H9 (cell line): ENCODE measurements at regions not wholly inside any gene's neighbourhood (a gene's known extent, or its start where the extent isn't known, plus 50 kb on each side); places are given as distances from the start of the nearest gene placed in this dataset.

Source experiments
- DNase-seq: peaks from one replicate; pipeline ENCODE4 v3.0.0-alpha.2; 2017
- H2AFZ ChIP-seq: one replicate; pipeline ENCODE4 v1.6.1; 2013; ENCODE audit warnings: mild to moderate bottlenecking, low read length, control low read depth, moderate library complexity
- H2AK5ac ChIP-seq: 2 replicates; pipeline ENCODE4 v1.6.1; 2013; ENCODE audit warnings: low read length, control low read depth, mixed read lengths; ENCODE audit not compliant: insufficient read length
- H2BK120ac ChIP-seq: one replicate; pipeline ENCODE4 v1.6.1; 2013; ENCODE audit warnings: low read depth, mild to moderate bottlenecking, low read length, control low read depth, inconsistent platforms; ENCODE audit not compliant: poor library complexity, severe bottlenecking
- H2BK12ac ChIP-seq: 2 replicates; pipeline ENCODE4 v1.6.1; 2013; ENCODE audit warnings: low read length, control low read depth, mixed read lengths, low read depth; ENCODE audit not compliant: insufficient read length
- H2BK15ac ChIP-seq: 2 replicates; pipeline ENCODE4 v1.6.1; 2013; ENCODE audit warnings: low read depth, low read length, control low read depth
- H2BK20ac ChIP-seq: one replicate; pipeline ENCODE4 v1.6.1; 2013; ENCODE audit warnings: low read depth, mild to moderate bottlenecking, low read length, control low read depth, inconsistent platforms; ENCODE audit not compliant: poor library complexity, severe bottlenecking
- H2BK5ac ChIP-seq: 2 replicates; pipeline ENCODE4 v1.6.1; 2013; ENCODE audit warnings: low read length, control low read depth, mixed read lengths; ENCODE audit not compliant: insufficient read length
- H3K14ac ChIP-seq: 2 replicates; pipeline ENCODE4 v1.6.1; 2013; ENCODE audit warnings: low read length, control low read depth; ENCODE audit not compliant: insufficient read depth
- H3K18ac ChIP-seq: 2 replicates; pipeline ENCODE4 v1.6.1; 2013; ENCODE audit warnings: low read depth, mild to moderate bottlenecking, mixed read lengths, low read length, control low read depth; ENCODE audit not compliant: insufficient read length
- H3K23ac ChIP-seq: 2 replicates; pipeline ENCODE4 v1.6.1; 2013; ENCODE audit warnings: low read length, control low read depth, mixed read lengths, low read depth; ENCODE audit not compliant: insufficient read length
- H3K23me2 ChIP-seq: 2 replicates; pipeline ENCODE4 v1.6.1; 2013; ENCODE audit warnings: low read depth, mild to moderate bottlenecking, mixed read lengths, low read length, control low read depth; ENCODE audit not compliant: insufficient read length, poor library complexity, severe bottlenecking
- H3K27ac ChIP-seq: 2 replicates; pipeline ENCODE4 v1.5.1; 2013; ENCODE audit warnings: low read length, control low read depth, mixed read lengths, low read depth; ENCODE audit not compliant: insufficient read length
- H3K27me3 ChIP-seq: 2 replicates; pipeline ENCODE4 v1.6.1; 2013; ENCODE audit warnings: low read length, control low read depth, inconsistent platforms; ENCODE audit not compliant: insufficient read depth
- H3K4ac ChIP-seq: 2 replicates; pipeline ENCODE4 v1.6.1; 2013; ENCODE audit warnings: low read depth, mild to moderate bottlenecking, control low read depth, inconsistent platforms, low read length, moderate library complexity
- H3K4me1 ChIP-seq: 2 replicates; pipeline ENCODE4 v1.6.1; 2013; ENCODE audit warnings: low read length, control low read depth, inconsistent platforms; ENCODE audit not compliant: insufficient read depth
- H3K4me2 ChIP-seq: 2 replicates; pipeline ENCODE4 v1.6.1; 2013; ENCODE audit warnings: low read length, control low read depth, mixed read lengths; ENCODE audit not compliant: insufficient read length, insufficient read depth
- H3K56ac ChIP-seq: 2 replicates; pipeline ENCODE4 v1.6.1; 2013; ENCODE audit warnings: low read depth, mild to moderate bottlenecking, mixed read lengths, low read length, control low read depth; ENCODE audit not compliant: insufficient read length
- H3K79me1 ChIP-seq: 2 replicates; pipeline ENCODE4 v1.6.1; 2013; ENCODE audit warnings: low read depth, mild to moderate bottlenecking, moderate library complexity, low read length, control low read depth, inconsistent platforms; ENCODE audit not compliant: insufficient read depth, poor library complexity, severe bottlenecking
- H3K79me2 ChIP-seq: 2 replicates; pipeline ENCODE4 v1.6.1; 2013; ENCODE audit warnings: low read length, control low read depth, inconsistent platforms; ENCODE audit not compliant: insufficient read depth
- H3K9ac ChIP-seq: 2 replicates; pipeline ENCODE4 v1.6.1; 2013; ENCODE audit warnings: low read length, control low read depth, mixed read lengths; ENCODE audit not compliant: insufficient read length; ENCODE audit errors: extremely low read depth
- H3K9me3 ChIP-seq: one replicate; pipeline ENCODE4 v1.6.1; 2013; ENCODE audit warnings: low read depth, low read length, inconsistent platforms; ENCODE audit not compliant: control insufficient read depth
- H3T11ph ChIP-seq: one replicate; pipeline ENCODE4 v1.6.1; 2013; ENCODE audit warnings: mild to moderate bottlenecking, low read length, control low read depth, inconsistent platforms
- H4K20me1 ChIP-seq: one replicate; pipeline ENCODE4 v1.6.1; 2013; ENCODE audit not compliant: control insufficient read depth, insufficient read length, insufficient read depth
- H4K5ac ChIP-seq: 2 replicates; pipeline ENCODE4 v1.6.1; 2013; ENCODE audit warnings: low read depth, mild to moderate bottlenecking, mixed read lengths, low read length, control low read depth; ENCODE audit not compliant: insufficient read length
- H4K8ac ChIP-seq: replicated peaks from 2 replicates; pipeline ENCODE4 v1.6.1; 2013; ENCODE audit warnings: low read length, control low read depth, mixed read lengths, low read depth; ENCODE audit not compliant: insufficient read length
- H4K91ac ChIP-seq: 2 replicates; pipeline ENCODE4 v1.6.1; 2013; ENCODE audit warnings: low read depth, mild to moderate bottlenecking, moderate library complexity, mixed read lengths, low read length, control low read depth; ENCODE audit not compliant: insufficient read length
- H3K27ac Mint-ChIP-seq, 3 experiments: 2 replicates in 2 of 3; 3 replicates in 1 of 3; pipeline ENCODE4 v1.8.0; 2020 to 2021; ENCODE audit warnings: mixed read lengths in 3 of 3, mild to moderate bottlenecking in 1 of 3, moderate library complexity in 1 of 3
- H3K27me3 Mint-ChIP-seq: 2 replicates; pipeline ENCODE4 v1.8.0; 2021; ENCODE audit warnings: low read depth, mild to moderate bottlenecking, moderate library complexity, mixed read lengths
- H3K36me3 Mint-ChIP-seq, 3 experiments: 2 replicates in 2 of 3; 3 replicates in 1 of 3; pipeline ENCODE4 v1.8.0; 2020 to 2021; ENCODE audit warnings: low read depth in 3 of 3, mixed read lengths in 3 of 3; ENCODE audit not compliant: insufficient read depth in 1 of 3
- H3K4me1 Mint-ChIP-seq, 2 experiments: 2 replicates each; pipeline ENCODE4 v1.8.0; 2020; ENCODE audit warnings: mixed read lengths in 2 of 2
- H3K4me3 Mint-ChIP-seq, 2 experiments: 2 replicates in 1 of 2; 3 replicates in 1 of 2; pipeline ENCODE4 v1.8.0; 2020 to 2021; ENCODE audit warnings: mild to moderate bottlenecking in 2 of 2, mixed read lengths in 2 of 2, moderate library complexity in 1 of 2
- H3K9me3 Mint-ChIP-seq, 2 experiments: 2 replicates in 1 of 2; 3 replicates in 1 of 2; pipeline ENCODE4 v1.8.0; 2020; ENCODE audit warnings: mild to moderate bottlenecking in 2 of 2, mixed read lengths in 2 of 2, moderate library complexity in 1 of 2
- WGBS: extraction: QIAGEN DNeasy Blood & Tissue Kit; methylation state at CpG from one replicate; pipeline ENCODE4 v1.1.7; 2013; ENCODE audit warnings: missing lambda C conversion rate, low lambda C conversion rate, mixed read lengths; ENCODE audit not compliant: insufficient read length; ENCODE audit errors: extremely low coverage; 5-methylcytosine and 5-hydroxymethylcytosine counted together
- TF ChIP-seq, protein P1 (sequence below): fragments of 200-600 bp; sonication (generic); conservative IDR thresholded peaks from 3 replicates; pipeline ENCODE4 v1.8.0; 2021; ENCODE audit warnings: antibody characterized with exemption, mild to moderate bottlenecking

DNA sequence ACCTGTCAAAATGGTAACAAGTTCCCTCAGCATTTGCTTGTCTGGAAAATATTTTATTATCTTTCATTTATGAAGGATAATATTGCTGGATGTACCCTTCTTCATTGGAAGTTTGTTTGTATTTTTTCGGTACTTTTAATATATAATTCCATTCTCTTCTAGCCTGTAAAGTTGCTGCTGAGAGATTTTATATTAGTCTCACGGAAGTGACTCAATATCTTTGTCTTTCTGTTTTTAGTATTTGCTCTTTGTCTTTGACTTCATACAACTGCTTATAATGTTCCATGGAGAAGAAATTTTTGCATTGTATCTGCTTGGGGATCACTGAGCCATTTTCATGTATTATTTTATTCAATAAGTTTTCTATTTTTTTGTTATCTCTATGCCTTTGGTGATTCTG is 1777.5 kb downstream of the BRINP3 start:
- Histone ChIP-seq H3K23me2 (no peaks in the 10 kb centered on the region), H2BK15ac (no peak overlapping the region), H4K20me1 (no peaks in the 10 kb centered on the region), H3K79me1 (no peaks in the 10 kb centered on the region), H3T11ph (no peak overlapping the region), H2BK120ac (no peak overlapping the region), H3K9ac (no peak overlapping the region), H2BK5ac (no peak overlapping the region), H3K56ac (no peak overlapping the region), H4K5ac (no peak overlapping the region), H3K4me2 (no peak overlapping the region), H4K8ac (no peak overlapping the region), H3K27me3 (no peaks in the 10 kb centered on the region), H3K4me1 (no peaks in the 10 kb centered on the region), H3K9me3 (no peaks in the 10 kb centered on the region), H3K18ac (no peak overlapping the region), H4K91ac (no peak overlapping the region), H2BK12ac (no peak overlapping the region), H3K79me2 (no peaks in the 10 kb centered on the region), H2BK20ac (no peak overlapping the region), H2AK5ac (no peak overlapping the region), H3K14ac (no peak overlapping the region), H3K27ac (no peak overlapping the region), H3K4ac (no peak overlapping the region), H3K23ac (no peak overlapping the region), H2AFZ (no peak overlapping the region)
- Mint-ChIP-seq H3K27me3 (no peaks in the 10 kb centered on the region), H3K9me3 (no peaks in the 10 kb centered on the region; a peak in 1 of 5 replicates), H3K36me3 (no peaks in the 10 kb centered on the region), H3K4me1 (no peaks in the 10 kb centered on the region), H3K27ac (no peak overlapping the region), H3K4me3 (no peak overlapping the region)
- no CpG with 5 or more reads among the region's 2 CpGs for WGBS
- no peak for DNase-seq
- TF ChIP-seq, protein P1, sequence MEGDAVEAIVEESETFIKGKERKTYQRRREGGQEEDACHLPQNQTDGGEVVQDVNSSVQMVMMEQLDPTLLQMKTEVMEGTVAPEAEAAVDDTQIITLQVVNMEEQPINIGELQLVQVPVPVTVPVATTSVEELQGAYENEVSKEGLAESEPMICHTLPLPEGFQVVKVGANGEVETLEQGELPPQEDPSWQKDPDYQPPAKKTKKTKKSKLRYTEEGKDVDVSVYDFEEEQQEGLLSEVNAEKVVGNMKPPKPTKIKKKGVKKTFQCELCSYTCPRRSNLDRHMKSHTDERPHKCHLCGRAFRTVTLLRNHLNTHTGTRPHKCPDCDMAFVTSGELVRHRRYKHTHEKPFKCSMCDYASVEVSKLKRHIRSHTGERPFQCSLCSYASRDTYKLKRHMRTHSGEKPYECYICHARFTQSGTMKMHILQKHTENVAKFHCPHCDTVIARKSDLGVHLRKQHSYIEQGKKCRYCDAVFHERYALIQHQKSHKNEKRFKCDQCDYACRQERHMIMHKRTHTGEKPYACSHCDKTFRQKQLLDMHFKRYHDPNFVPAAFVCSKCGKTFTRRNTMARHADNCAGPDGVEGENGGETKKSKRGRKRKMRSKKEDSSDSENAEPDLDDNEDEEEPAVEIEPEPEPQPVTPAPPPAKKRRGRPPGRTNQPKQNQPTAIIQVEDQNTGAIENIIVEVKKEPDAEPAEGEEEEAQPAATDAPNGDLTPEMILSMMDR, result no peak
